Left lung (tissue), 4 donors: ENCODE measurements at regions not wholly inside any gene's neighbourhood (a gene's known extent, or its start where the extent isn't known, plus 50 kb on each side); places are given as distances from the start of the nearest gene placed in this dataset.

Experiments
- ATAC-seq: fragments of 200-7000 bp; cut with Tn5 transposase; one replicate; pipeline ENCODE4 v1.9.1; 2020; ENCODE audit warnings: moderate library complexity
- DNase-seq, 4 donors: peaks; one replicate each; pipeline ENCODE4 v3.0.0-alpha.2; 2013 to 2020
- H3K27ac ChIP-seq, 2 donors: fragments of 200-600 bp; sonication (generic) in 1 of 2; one replicate each; pipeline versions ENCODE4 v1.5.0 to v1.8.0; 2020 to 2021
- H3K27me3 ChIP-seq, 2 donors: fragments of 200-600 bp; sonication (generic) in 1 of 2; one replicate each; pipeline versions ENCODE4 v1.5.0 to v1.8.0; 2020 to 2021
- H3K36me3 ChIP-seq, 2 donors: fragments of 200-600 bp; sonication (generic) in 1 of 2; one replicate each; pipeline versions ENCODE4 v1.5.0 to v1.8.0; 2020 to 2021
- H3K4me1 ChIP-seq, 2 donors: fragments of 200-600 bp; one replicate each; pipeline ENCODE4 v1.8.0; 2021
- H3K4me3 ChIP-seq, 2 donors: fragments of 200-600 bp; sonication (generic) in 1 of 2; one replicate each; pipeline versions ENCODE4 v1.5.0 to v1.8.0; 2020 to 2021; ENCODE audit warnings: mild to moderate bottlenecking in 1 of 2
- H3K9me3 ChIP-seq, 2 donors: fragments of 200-600 bp; sonication (generic) in 1 of 2; one replicate each; pipeline versions ENCODE4 v1.5.0 to v1.8.0; 2020 to 2021
- intact Hi-C, 2 donors: fragments of 100-400 bp; cut with DNase I; formaldehyde crosslinking; loops; one replicate each; pipeline versions ENCODE4 v1.11.2 to v1.14.2; 2022
- TF ChIP-seq, protein P1 (sequence below), 2 donors: fragments of 200-600 bp; sonication (generic) in 1 of 2; IDR thresholded peaks; one replicate each; pipeline versions ENCODE4 v1.5.0 to v1.8.0; 2021; ENCODE audit warnings: antibody characterized with exemption in 2 of 2
- donor health status: DM: no; HTN: yes; CAD: no.
- donor health status: DM: no; HTN: no; CAD: no.

DNA sequence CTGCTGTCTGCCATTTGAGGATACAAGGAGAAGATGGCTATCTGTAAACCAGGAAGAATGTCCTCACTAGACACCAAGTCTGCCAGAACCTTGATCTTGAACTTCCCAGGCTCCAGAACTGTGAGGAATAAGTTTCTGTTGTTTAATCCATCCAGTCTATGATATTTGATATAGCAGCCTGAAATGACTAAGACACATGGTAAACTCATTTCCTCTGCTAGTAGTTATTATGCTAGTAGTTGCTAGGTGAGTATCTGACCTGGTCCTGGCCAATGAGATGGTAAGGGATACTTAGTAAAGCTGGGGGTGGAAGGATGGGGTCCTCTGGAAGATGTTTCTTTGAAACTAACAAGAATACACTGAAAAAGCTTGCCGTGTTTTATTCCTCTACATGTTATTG is 280.7 kb upstream of the ARHGEF26 start:
- no peaks in the 10 kb centered on the region for H3K9me3 ChIP-seq
- intact Hi-C loops: no loop called here
- no peak for ATAC-seq

DNA sequence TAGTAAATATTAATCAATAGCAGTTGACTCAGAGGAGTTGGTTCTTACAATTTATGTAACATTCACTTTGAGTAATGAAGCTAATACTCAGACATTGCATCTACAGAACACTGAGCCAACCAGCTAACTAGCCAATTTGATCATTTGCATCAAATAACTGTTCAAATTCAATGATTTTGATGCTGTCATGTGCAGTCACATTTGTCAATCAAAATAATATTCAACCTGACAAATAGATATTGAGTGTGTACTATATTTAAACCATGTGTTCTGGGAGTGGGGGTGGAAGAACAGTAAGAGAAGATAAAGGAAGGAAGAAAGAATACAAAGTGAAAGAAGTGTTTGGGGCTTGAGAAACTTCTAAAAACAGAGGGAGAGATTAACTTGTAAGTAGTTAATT is 277.2 kb upstream of the ARHGEF26 start:
- TF ChIP-seq, protein P1, sequence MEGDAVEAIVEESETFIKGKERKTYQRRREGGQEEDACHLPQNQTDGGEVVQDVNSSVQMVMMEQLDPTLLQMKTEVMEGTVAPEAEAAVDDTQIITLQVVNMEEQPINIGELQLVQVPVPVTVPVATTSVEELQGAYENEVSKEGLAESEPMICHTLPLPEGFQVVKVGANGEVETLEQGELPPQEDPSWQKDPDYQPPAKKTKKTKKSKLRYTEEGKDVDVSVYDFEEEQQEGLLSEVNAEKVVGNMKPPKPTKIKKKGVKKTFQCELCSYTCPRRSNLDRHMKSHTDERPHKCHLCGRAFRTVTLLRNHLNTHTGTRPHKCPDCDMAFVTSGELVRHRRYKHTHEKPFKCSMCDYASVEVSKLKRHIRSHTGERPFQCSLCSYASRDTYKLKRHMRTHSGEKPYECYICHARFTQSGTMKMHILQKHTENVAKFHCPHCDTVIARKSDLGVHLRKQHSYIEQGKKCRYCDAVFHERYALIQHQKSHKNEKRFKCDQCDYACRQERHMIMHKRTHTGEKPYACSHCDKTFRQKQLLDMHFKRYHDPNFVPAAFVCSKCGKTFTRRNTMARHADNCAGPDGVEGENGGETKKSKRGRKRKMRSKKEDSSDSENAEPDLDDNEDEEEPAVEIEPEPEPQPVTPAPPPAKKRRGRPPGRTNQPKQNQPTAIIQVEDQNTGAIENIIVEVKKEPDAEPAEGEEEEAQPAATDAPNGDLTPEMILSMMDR (IDR thresholded peaks at IDR 0.05): no peak
- intact Hi-C loops: no loop called here

More for the DNA sequence above, 280.7 kb upstream of the ARHGEF26 start:
- no peak overlapping the region for H3K4me3 ChIP-seq
- no peaks in the 10 kb centered on the region for H3K36me3 ChIP-seq
- H3K4me1 ChIP-seq: no peaks in the 10 kb centered on the region
- no peak overlapping the region for H3K27ac ChIP-seq
- TF ChIP-seq, protein P1 (IDR thresholded peaks at IDR 0.05): no peak
- DNase-seq: no peak
- H3K27me3 ChIP-seq: no peaks in the 10 kb centered on the region

DNA sequence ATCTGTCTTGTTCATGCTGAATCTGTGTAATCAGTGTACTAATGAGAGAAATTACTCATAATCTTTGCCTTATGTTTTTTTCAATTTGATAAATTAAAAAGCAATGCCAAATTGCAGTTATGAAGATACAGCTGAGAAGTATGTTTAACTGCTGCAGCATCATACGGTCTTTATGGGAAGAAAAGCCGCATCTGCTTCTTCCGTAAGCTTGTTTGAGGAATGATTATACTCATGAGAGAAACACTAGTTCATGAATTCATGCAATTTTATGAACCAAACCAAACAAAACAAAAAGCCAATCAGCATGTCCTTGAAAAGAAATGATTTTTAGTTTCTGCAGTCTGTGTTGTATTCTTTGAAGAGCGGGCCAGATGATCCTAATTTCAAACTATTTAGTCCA is 275.9 kb upstream of the ARHGEF26 start:
- ATAC-seq (no peak), DNase-seq (no peak)
- Histone ChIP-seq H3K4me3 (no peak overlapping the region), H3K36me3 (no peaks in the 10 kb centered on the region), H3K4me1 (no peaks in the 10 kb centered on the region), H3K27me3 (no peaks in the 10 kb centered on the region), H3K9me3 (no peaks in the 10 kb centered on the region), H3K27ac (no peak overlapping the region)
- TF ChIP-seq, protein P1 (IDR thresholded peaks at IDR 0.05): no peak
- intact Hi-C loops: no loop called here

More for the DNA sequence above, 277.2 kb upstream of the ARHGEF26 start:
- no peaks in the 10 kb centered on the region for H3K9me3 ChIP-seq
- H3K27me3 ChIP-seq: no peaks in the 10 kb centered on the region
- H3K4me3 ChIP-seq: no peak overlapping the region
- no peak for ATAC-seq
- no peak for DNase-seq
- no peak overlapping the region for H3K27ac ChIP-seq
- no peaks in the 10 kb centered on the region for H3K4me1 ChIP-seq
- no peaks in the 10 kb centered on the region for H3K36me3 ChIP-seq

DNA sequence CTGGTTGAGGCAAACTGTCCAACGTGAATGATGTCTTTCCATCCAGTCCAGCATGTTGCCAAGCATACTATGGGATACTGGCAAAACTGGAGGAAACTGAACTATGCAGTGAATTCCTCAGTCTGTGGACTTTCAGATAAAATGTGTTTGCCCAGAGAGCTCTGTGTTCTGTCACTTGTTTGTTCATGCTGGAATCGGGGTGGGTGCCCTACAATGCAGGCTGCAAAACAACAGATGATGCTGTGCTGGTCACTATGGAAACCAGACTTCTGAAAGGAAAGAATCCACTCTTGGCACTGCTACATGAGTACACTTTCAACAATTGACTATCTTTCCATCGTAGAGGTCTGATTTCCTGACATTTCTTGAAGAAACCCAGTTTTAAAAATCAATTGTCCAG is 272.5 kb upstream of the ARHGEF26 start:
- H3K4me3 ChIP-seq: no peak overlapping the region
- intact Hi-C loops: no loop called here
- DNase-seq (no peak), ATAC-seq (no peak)
- no peaks in the 10 kb centered on the region for H3K36me3 ChIP-seq
- H3K27me3 ChIP-seq: no peaks in the 10 kb centered on the region
- H3K27ac ChIP-seq: no peak overlapping the region
- no peaks in the 10 kb centered on the region for H3K9me3 ChIP-seq
- TF ChIP-seq, protein P1 (IDR thresholded peaks at IDR 0.05): no peak
- H3K4me1 ChIP-seq: no peaks in the 10 kb centered on the region

DNA sequence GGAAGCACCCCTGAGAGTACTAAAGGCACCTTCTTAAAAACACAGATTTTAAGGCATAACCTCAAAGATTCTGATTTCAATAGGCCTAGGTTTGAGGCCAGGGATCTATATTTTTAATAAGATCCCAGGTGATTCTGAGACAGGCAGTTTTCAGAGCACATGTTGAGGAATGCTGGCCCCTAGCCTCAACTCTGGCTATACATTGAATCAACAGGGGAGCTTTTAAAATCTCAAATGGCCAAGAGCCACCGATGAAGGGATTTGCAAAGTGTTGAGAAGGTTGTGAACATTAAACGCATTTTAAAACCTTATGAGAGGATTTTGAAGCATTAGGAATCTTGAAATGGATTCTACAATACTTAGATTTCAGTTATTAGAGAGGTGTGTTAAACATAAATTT is 268.8 kb upstream of the ARHGEF26 start:
- H3K9me3 ChIP-seq: no peaks in the 10 kb centered on the region
- H3K36me3 ChIP-seq: no peaks in the 10 kb centered on the region
- H3K4me3 ChIP-seq: no peak overlapping the region
- H3K27me3 ChIP-seq: no peaks in the 10 kb centered on the region
- TF ChIP-seq, protein P1 (IDR thresholded peaks at IDR 0.05): no peak
- DNase-seq (no peak), ATAC-seq (no peak)
- no peak overlapping the region for H3K27ac ChIP-seq
- intact Hi-C loops: no loop called here
- H3K4me1 ChIP-seq: no peaks in the 10 kb centered on the region
